ENCODE measurements at regions not wholly inside any gene's neighbourhood (a gene's known extent, or its start where the extent isn't known, plus 50 kb on each side); places are given as distances from the start of the nearest gene placed in this dataset.

DNA sequence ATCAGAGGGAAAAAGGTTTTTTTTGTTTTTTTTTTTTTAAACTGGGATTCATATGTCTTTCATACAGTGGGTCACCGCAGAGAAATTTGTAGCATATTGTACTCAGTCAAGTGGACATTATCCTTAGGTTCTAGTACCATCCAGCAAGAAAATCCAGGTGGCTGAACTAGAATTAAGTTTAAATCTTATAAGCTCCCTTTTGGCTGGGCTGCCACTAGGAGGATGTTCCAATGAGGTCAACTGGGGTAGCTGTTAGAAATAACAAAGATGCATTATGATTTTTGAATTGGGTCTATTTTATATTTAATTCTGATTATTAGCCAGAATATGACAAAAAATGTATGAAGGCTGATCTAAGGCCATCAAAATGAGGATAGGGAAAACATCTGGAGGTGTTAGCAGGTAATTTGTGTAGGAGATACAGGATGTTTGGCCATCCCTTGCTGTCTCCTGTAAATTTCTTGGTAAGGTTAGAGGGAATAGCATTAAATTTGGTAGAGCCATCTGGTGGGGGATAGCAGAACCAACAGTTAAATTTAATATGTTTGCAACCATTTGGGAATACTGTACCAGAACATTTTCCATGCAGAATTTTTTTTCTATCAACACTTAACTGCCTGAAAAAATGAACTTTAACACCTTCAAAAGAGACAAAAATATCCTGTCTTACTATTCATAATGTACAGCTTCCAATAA, 568.5 kb upstream of the B3GALT2 start:
- TF ChIP-seq POLR2A (IDR thresholded peaks at IDR 0.05), result no peak
- TF ChIP-seq, protein P1, sequence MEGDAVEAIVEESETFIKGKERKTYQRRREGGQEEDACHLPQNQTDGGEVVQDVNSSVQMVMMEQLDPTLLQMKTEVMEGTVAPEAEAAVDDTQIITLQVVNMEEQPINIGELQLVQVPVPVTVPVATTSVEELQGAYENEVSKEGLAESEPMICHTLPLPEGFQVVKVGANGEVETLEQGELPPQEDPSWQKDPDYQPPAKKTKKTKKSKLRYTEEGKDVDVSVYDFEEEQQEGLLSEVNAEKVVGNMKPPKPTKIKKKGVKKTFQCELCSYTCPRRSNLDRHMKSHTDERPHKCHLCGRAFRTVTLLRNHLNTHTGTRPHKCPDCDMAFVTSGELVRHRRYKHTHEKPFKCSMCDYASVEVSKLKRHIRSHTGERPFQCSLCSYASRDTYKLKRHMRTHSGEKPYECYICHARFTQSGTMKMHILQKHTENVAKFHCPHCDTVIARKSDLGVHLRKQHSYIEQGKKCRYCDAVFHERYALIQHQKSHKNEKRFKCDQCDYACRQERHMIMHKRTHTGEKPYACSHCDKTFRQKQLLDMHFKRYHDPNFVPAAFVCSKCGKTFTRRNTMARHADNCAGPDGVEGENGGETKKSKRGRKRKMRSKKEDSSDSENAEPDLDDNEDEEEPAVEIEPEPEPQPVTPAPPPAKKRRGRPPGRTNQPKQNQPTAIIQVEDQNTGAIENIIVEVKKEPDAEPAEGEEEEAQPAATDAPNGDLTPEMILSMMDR (IDR thresholded peaks at IDR 0.05), result peak in 1 of 6 experiments; percentile 27

Measured in thyroid gland (tissue), 4 donors.